H1 (cell line): ENCODE measurements at regions not wholly inside any gene's neighbourhood (a gene's known extent, or its start where the extent isn't known, plus 50 kb on each side); places are given as distances from the start of the nearest gene placed in this dataset.

Experiments used
- CTCF ChIA-PET: fragments of 300-600 bp; sonication (Branson Sonifier 250); formaldehyde crosslinking; loops from one replicate; lab custom pipeline; 2021; ENCODE audit not compliant: partially characterized antibody; lab: Charles Lee
- POLR2A ChIA-PET: fragments of 300-600 bp; sonication (Branson Sonifier 250); formaldehyde crosslinking; loops from one replicate; lab custom pipeline; 2021; ENCODE audit warnings: inconsistent platforms; ENCODE audit not compliant: partially characterized antibody; lab: Charles Lee
- DNase-seq, 2 experiments: peaks; one replicate each; pipeline versions ENCODE4 v3.0.0 to v3.0.0-alpha.2; 2010 to 2022; ENCODE audit warnings: low spot score in 2 of 2, low read depth in 1 of 2, mixed read lengths in 1 of 2
- FAIRE-seq: peaks from 2 replicates; lab custom pipeline; 2011; peaks lifted over from hg19 to GRCh38; lab: Jason Lieb, UNC
- H2AFZ ChIP-seq: 2 replicates; pipeline ENCODE4 v1.8.1; 2012; ENCODE audit warnings: low read length, inconsistent platforms
- H2AK5ac ChIP-seq: 2 replicates; pipeline ENCODE4 v1.6.1; 2013; ENCODE audit warnings: low read depth, low read length
- H2BK120ac ChIP-seq: replicated peaks from 2 replicates; pipeline ENCODE3; 2013; ENCODE audit warnings: low read depth, low read length, inconsistent platforms
- H2BK12ac ChIP-seq: 2 replicates; pipeline ENCODE4 v1.6.1; 2013; ENCODE audit warnings: low read depth, low read length
- H2BK15ac ChIP-seq: 2 replicates; pipeline ENCODE4 v1.6.1; 2013; ENCODE audit warnings: low read length
- H2BK20ac ChIP-seq: 2 replicates; pipeline ENCODE4 v1.6.1; 2013; ENCODE audit warnings: low read length
- H2BK5ac ChIP-seq: 2 replicates; pipeline ENCODE4 v1.6.1; 2013; ENCODE audit warnings: low read depth, low read length
- H3K14ac ChIP-seq: 2 replicates; pipeline ENCODE4 v1.6.1; 2013; ENCODE audit warnings: inconsistent platforms; ENCODE audit not compliant: insufficient read length
- H3K18ac ChIP-seq: 2 replicates; pipeline ENCODE4 v1.6.1; 2013; ENCODE audit warnings: low read length; ENCODE audit errors: extremely low read depth
- H3K23ac ChIP-seq: 2 replicates; pipeline ENCODE4 v1.6.1; 2013; ENCODE audit warnings: inconsistent platforms; ENCODE audit not compliant: insufficient read length
- H3K23me2 ChIP-seq: 2 replicates; pipeline ENCODE4 v1.6.1; 2013; ENCODE audit warnings: low read depth, low read length
- H3K27ac ChIP-seq: 2 replicates; pipeline ENCODE4 v1.6.1; 2011; ENCODE audit warnings: low read depth, low read length, inconsistent platforms
- H3K27me3 ChIP-seq, 4 experiments: replicated peaks in 1 of 4; 1 replicate in 1 of 4; 2 replicates in 3 of 4; pipeline versions ENCODE4 v1.6.1 to v1.8.1; 2011 to 2013; ENCODE audit warnings: low read length in 3 of 4, mild to moderate bottlenecking in 3 of 4, inconsistent platforms in 2 of 4, mixed read lengths in 2 of 4, moderate library complexity in 1 of 4; ENCODE audit not compliant: control insufficient read depth in 3 of 4, insufficient read depth in 3 of 4; ENCODE audit errors: extremely low read depth in 1 of 4
- H3K36me3 ChIP-seq, 4 experiments: 2 replicates each; pipeline versions ENCODE4 v1.6.1 to v1.8.1; 2011 to 2013; ENCODE audit warnings: mild to moderate bottlenecking in 4 of 4, low read length in 3 of 4, moderate library complexity in 2 of 4, control low read depth in 1 of 4, inconsistent platforms in 1 of 4; ENCODE audit not compliant: insufficient read depth in 4 of 4, control insufficient read depth in 2 of 4
- H3K4ac ChIP-seq: replicated peaks from 2 replicates; pipeline ENCODE3; 2013; ENCODE audit warnings: low read length, low read depth, mixed read lengths, inconsistent platforms; ENCODE audit not compliant: insufficient read length
- H3K4me1 ChIP-seq, 4 experiments: replicated peaks in 1 of 4; 1 replicate in 1 of 4; 2 replicates in 3 of 4; pipeline versions ENCODE4 v1.6.1 to v1.8.1; 2011 to 2013; ENCODE audit warnings: low read length in 3 of 4, inconsistent platforms in 2 of 4, mixed read lengths in 1 of 4; ENCODE audit not compliant: insufficient read depth in 4 of 4, control insufficient read depth in 3 of 4
- H3K4me2 ChIP-seq, 2 experiments: 2 replicates each; pipeline versions ENCODE4 v1.6.1 to v1.8.1; 2011 to 2013; ENCODE audit warnings: low read depth in 2 of 2, low read length in 2 of 2, control low read depth in 1 of 2, inconsistent platforms in 1 of 2, mild to moderate bottlenecking in 1 of 2; ENCODE audit not compliant: insufficient read depth in 1 of 2
- H3K4me3 ChIP-seq, 4 experiments: fragments of 200-600, 300-600 bp in 1 of 4; sonication (generic), shearing (Covaris generic), sonication (Bioruptor Twin) in 1 of 4; 2 replicates each; pipeline versions ENCODE4 v1.5.1 to v1.8.1; 2011 to 2016; ENCODE audit warnings: low read length in 4 of 4, low read depth in 3 of 4, control low read depth in 2 of 4, inconsistent platforms in 2 of 4, mild to moderate bottlenecking in 2 of 4, mixed read lengths in 1 of 4, moderate library complexity in 1 of 4; ENCODE audit not compliant: insufficient read depth in 2 of 4; ENCODE audit errors: extremely low read depth in 1 of 4
- H3K56ac ChIP-seq: replicated peaks from 2 replicates; pipeline ENCODE3; 2013; ENCODE audit warnings: low read depth, mild to moderate bottlenecking, mixed read lengths, low read length, inconsistent platforms; ENCODE audit not compliant: insufficient read length
- H3K79me1 ChIP-seq: 2 replicates; pipeline ENCODE4 v1.6.1; 2013; ENCODE audit warnings: low read depth, low read length, control low read depth
- H3K79me2 ChIP-seq, 2 experiments: 2 replicates each; pipeline versions ENCODE4 v1.6.1 to v1.8.1; 2012 to 2013; ENCODE audit warnings: low read length in 2 of 2, mild to moderate bottlenecking in 2 of 2, inconsistent platforms in 1 of 2; ENCODE audit not compliant: insufficient read depth in 2 of 2, control insufficient read depth in 1 of 2
- H3K9ac ChIP-seq, 4 experiments: replicated peaks in 1 of 4; 1 replicate in 1 of 4; 2 replicates in 3 of 4; pipeline versions ENCODE4 v1.6.1 to v1.8.1; 2011 to 2013; ENCODE audit warnings: low read depth in 3 of 4, low read length in 3 of 4, control low read depth in 2 of 4, mild to moderate bottlenecking in 2 of 4, moderate library complexity in 2 of 4, inconsistent platforms in 1 of 4; ENCODE audit errors: extremely low read depth in 1 of 4
- H3K9me3 ChIP-seq, 2 experiments: 2 replicates each; pipeline versions ENCODE4 v1.6.1 to v1.8.1; 2012 to 2013; ENCODE audit warnings: mild to moderate bottlenecking in 2 of 2, moderate library complexity in 2 of 2, control low read depth in 1 of 2, inconsistent platforms in 1 of 2, low read depth in 1 of 2, low read length in 1 of 2, mixed read lengths in 1 of 2; ENCODE audit not compliant: insufficient read depth in 2 of 2
- H4K20me1 ChIP-seq, 2 experiments: replicated peaks in 1 of 2; 2 replicates each; pipeline versions ENCODE3 to v1.8.1; 2011 to 2013; ENCODE audit warnings: inconsistent platforms in 2 of 2, low read length in 2 of 2, mild to moderate bottlenecking in 1 of 2; ENCODE audit not compliant: insufficient read depth in 2 of 2, control insufficient read depth in 1 of 2
- H4K5ac ChIP-seq: 2 replicates; pipeline ENCODE4 v1.6.1; 2013; ENCODE audit warnings: low read length, low read depth, mixed read lengths, inconsistent platforms; ENCODE audit not compliant: insufficient read length
- H4K8ac ChIP-seq: 2 replicates; pipeline ENCODE4 v1.8.0; 2013; ENCODE audit warnings: mild to moderate bottlenecking, moderate library complexity, low read length, inconsistent platforms; ENCODE audit not compliant: insufficient read depth; ENCODE audit errors: extremely low read depth
- H4K91ac ChIP-seq: replicated peaks from 2 replicates; pipeline ENCODE3; 2013; ENCODE audit warnings: low read length, mixed read lengths, inconsistent platforms; ENCODE audit not compliant: insufficient read length
- CREB1 ChIP-seq: IDR thresholded peaks from 2 replicates; pipeline ENCODE4 v1.6.1; 2012; ENCODE audit warnings: inconsistent platforms
- CTCF ChIP-seq, 3 experiments: IDR thresholded peaks; 1 replicate in 2 of 3; 2 replicates in 1 of 3; pipeline versions ENCODE4 v1.5.1 to v1.6.1; 2011; ENCODE audit warnings: low read length in 3 of 3, mild to moderate bottlenecking in 3 of 3, inconsistent platforms in 2 of 3, low read depth in 1 of 3, moderate library complexity in 1 of 3; ENCODE audit not compliant: insufficient read depth in 1 of 3; ENCODE audit errors: control extremely low read depth in 1 of 3
- GABPA ChIP-seq: IDR thresholded peaks from 2 replicates; pipeline ENCODE4 v1.6.1; 2011; ENCODE audit warnings: mild to moderate bottlenecking, low read length, moderate library complexity, borderline replicate concordance; ENCODE audit not compliant: insufficient read depth
- JUN ChIP-seq: IDR thresholded peaks from 2 replicates; pipeline ENCODE4 v1.6.1; 2011; ENCODE audit warnings: low read depth, mild to moderate bottlenecking, improper control_type of control experiment, low read length
- SP1 ChIP-seq: IDR thresholded peaks from 2 replicates; pipeline ENCODE4 v1.6.1; 2011; ENCODE audit warnings: low read depth, low read length
- SRF ChIP-seq: IDR thresholded peaks from 2 replicates; pipeline ENCODE4 v1.6.1; 2011; ENCODE audit warnings: mild to moderate bottlenecking, low read depth, low read length, moderate library complexity
- TAF1 ChIP-seq: IDR thresholded peaks from 2 replicates; pipeline ENCODE4 v1.6.1; 2011; ENCODE audit warnings: mild to moderate bottlenecking, low read depth, low read length
- TCF12 ChIP-seq: IDR thresholded peaks from 2 replicates; pipeline ENCODE4 v1.6.1; 2011; ENCODE audit warnings: low read depth, mild to moderate bottlenecking, low read length
- TEAD4 ChIP-seq: IDR thresholded peaks from 2 replicates; pipeline ENCODE4 v1.6.1; 2012; ENCODE audit warnings: low read depth, low read length, inconsistent platforms, mixed read lengths
- WGBS, 2 experiments: shearing (Covaris generic) in 1 of 2; methylation state at CpG; one replicate each; pipeline versions ENCODE4 v1.1.6 to v1.1.7; 2013 to 2015; ENCODE audit warnings: low lambda C conversion rate in 2 of 2, mixed read lengths in 2 of 2, inconsistent platforms in 1 of 2, low coverage in 1 of 2, missing lambda C conversion rate in 1 of 2; ENCODE audit not compliant: insufficient replicate concordance in 2 of 2, insufficient coverage in 1 of 2, insufficient read length in 1 of 2; ENCODE audit errors: extremely low coverage in 1 of 2, missing lambda C conversion rate in 1 of 2; 5-methylcytosine and 5-hydroxymethylcytosine counted together
- TF ChIP-seq, protein P1 (sequence below): IDR thresholded peaks from 2 replicates; pipeline ENCODE4 v1.6.1; 2012; ENCODE audit warnings: low read length, inconsistent platforms

DNA sequence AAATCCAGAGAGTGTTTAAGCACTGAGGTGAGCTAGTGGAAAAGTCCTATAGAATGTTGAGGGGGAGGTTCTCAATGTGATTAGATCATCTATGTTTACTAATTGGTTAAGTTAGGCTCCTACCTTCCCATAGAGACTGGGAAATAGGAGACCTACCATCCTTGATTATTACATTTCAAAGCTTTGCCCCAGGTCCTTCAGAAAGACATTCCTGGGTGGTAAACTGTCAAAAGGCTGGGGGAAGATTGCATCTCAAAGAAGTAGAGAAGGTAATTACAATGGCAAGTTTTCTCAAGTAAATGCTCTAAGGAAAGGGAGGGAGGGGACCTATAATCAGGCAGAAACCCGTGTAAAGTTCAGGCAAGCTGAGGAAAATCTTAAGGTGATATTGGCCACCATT is 247.8 kb upstream of the SMIM30 start:
- no peak for FAIRE-seq
- H3K79me2 ChIP-seq: no peaks in the 10 kb centered on the region
- no peak overlapping the region for H3K18ac ChIP-seq
- no peak overlapping the region for H2AFZ ChIP-seq
- ChIA-PET CTCF (no interaction called here), POLR2A (no interaction called here)
- no peak overlapping the region for H2BK5ac ChIP-seq
- H3K23ac ChIP-seq: no peak overlapping the region
- no peaks in the 10 kb centered on the region for H3K23me2 ChIP-seq
- H3K27me3 ChIP-seq: peaks cover 18 to 57% (median 51%) of the 10 kb centered on the region in 4 experiments; a peak in 6 of 7 replicates
- H3K56ac ChIP-seq: no peak overlapping the region
- no peaks in the 10 kb centered on the region; a peak in 1 of 8 replicates for H3K36me3 ChIP-seq
- H2BK12ac ChIP-seq: no peak overlapping the region
- no peak overlapping the region for H2BK20ac ChIP-seq
- WGBS, 2 experiments: 30% methylated on average over 1 of the region's 1 CpG; no CpG with 5 or more reads in 1 of the 2 experiments
- H3K4me1 ChIP-seq: no peaks in the 10 kb centered on the region
- no peak overlapping the region for H3K9ac ChIP-seq
- no peak overlapping the region for H3K14ac ChIP-seq
- peaks cover 0 to 5% of the 10 kb centered on the region in 2 experiments for H4K20me1 ChIP-seq
- H2AK5ac ChIP-seq: no peak overlapping the region
- DNase-seq: peak in 1 of 2 experiments; percentile 25
- H3K79me1 ChIP-seq: no peaks in the 10 kb centered on the region
- peaks cover 0 to 3% of the 10 kb centered on the region in 2 experiments; a peak in 1 of 4 replicates for H3K9me3 ChIP-seq
- H3K4me2 ChIP-seq: no peak overlapping the region
- H3K4me3 ChIP-seq: no peak overlapping the region
- no peak overlapping the region for H3K27ac ChIP-seq
- H2BK120ac ChIP-seq: no peak overlapping the region
- H4K91ac ChIP-seq: no peak overlapping the region
- peak; percentile 66; the same call in 1 of the 2 replicates for TF ChIP-seq TEAD4
- TF ChIP-seq, protein P1, sequence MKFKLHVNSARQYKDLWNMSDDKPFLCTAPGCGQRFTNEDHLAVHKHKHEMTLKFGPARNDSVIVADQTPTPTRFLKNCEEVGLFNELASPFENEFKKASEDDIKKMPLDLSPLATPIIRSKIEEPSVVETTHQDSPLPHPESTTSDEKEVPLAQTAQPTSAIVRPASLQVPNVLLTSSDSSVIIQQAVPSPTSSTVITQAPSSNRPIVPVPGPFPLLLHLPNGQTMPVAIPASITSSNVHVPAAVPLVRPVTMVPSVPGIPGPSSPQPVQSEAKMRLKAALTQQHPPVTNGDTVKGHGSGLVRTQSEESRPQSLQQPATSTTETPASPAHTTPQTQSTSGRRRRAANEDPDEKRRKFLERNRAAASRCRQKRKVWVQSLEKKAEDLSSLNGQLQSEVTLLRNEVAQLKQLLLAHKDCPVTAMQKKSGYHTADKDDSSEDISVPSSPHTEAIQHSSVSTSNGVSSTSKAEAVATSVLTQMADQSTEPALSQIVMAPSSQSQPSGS: no peak
- 0 out of 2 replicates have a peak, but pooled peaks have one; percentile 35 for TF ChIP-seq TCF12
- 0 out of 2 replicates have a peak, but pooled peaks have one; percentile 28 for TF ChIP-seq SP1
- no peak for TF ChIP-seq GABPA
- TF ChIP-seq CREB1: no peak
- TF ChIP-seq CTCF (IDR thresholded peaks at IDR 0.05; ENCODE audit: control extremely low read depth in 1 of 3, insufficient read depth in 1 of 3, low read depth in 1 of 3, low read length in 3 of 3): no peak
- TF ChIP-seq TAF1: no peak
- TF ChIP-seq JUN: 0 out of 2 replicates have a peak, but pooled peaks have one; percentile 28
- no peak for TF ChIP-seq SRF
- no peak overlapping the region for H4K5ac ChIP-seq
- H2BK15ac ChIP-seq: no peak overlapping the region
- H4K8ac ChIP-seq: no peak overlapping the region
- H3K4ac ChIP-seq: no peak overlapping the region
